ENCODE measurements at regions not wholly inside any gene's neighbourhood (a gene's known extent, or its start where the extent isn't known, plus 50 kb on each side); places are given as distances from the start of the nearest gene placed in this dataset.

- Histone ChIP-seq H3K4me1 (no peaks in the 10 kb centered on the region), H3K9me3 (no peaks in the 10 kb centered on the region), H3K27ac (no peak overlapping the region), H3K36me3 (replicated peaks in 1 of 2; ENCODE audit: insufficient read depth in 1 of 2, low read depth in 2 of 2) (no peaks in the 10 kb centered on the region), H3K4me3 (no peak overlapping the region), H3K27me3 (no peaks in the 10 kb centered on the region)
- 91 to 92% methylated on average over 3 of the region's 3 CpGs for WGBS, 2 donors
- ATAC-seq, result no peak
- no peak for TF ChIP-seq CTCF (IDR thresholded peaks at IDR 0.05)
- DNase-seq, result no peak
- intact Hi-C loops (cut with DNase I), result no loop called here
Measured at GRCh38 chr3:107949394-107949970, 141.3 kb downstream of the CD47 start.

GRCh38 chr3:107947203-107947602 lies 143.6 kb downstream of the CD47 start:
- no peak for ATAC-seq
- Histone ChIP-seq H3K27ac (no peak overlapping the region), H3K27me3 (no peaks in the 10 kb centered on the region), H3K9me3 (no peaks in the 10 kb centered on the region), H3K36me3 (replicated peaks in 1 of 2; ENCODE audit: insufficient read depth in 1 of 2, low read depth in 2 of 2) (no peaks in the 10 kb centered on the region), H3K4me1 (no peaks in the 10 kb centered on the region), H3K4me3 (no peak overlapping the region)
- no peak for TF ChIP-seq POLR2A (IDR thresholded peaks at IDR 0.05)
- TF ChIP-seq CTCF (IDR thresholded peaks at IDR 0.05), result no peak
- intact Hi-C loops (cut with DNase I), result no loop called here
- DNase-seq, result no peak

GRCh38 chr3:107946700-107947099 lies 144.1 kb downstream of the CD47 start:
- no peak for ATAC-seq
- 84 to 86% methylated on average over 1 of the region's 1 CpG for WGBS, 2 donors
- intact Hi-C loops (cut with DNase I), result no loop called here

GRCh38 chr3:107945417-107946094 lies 145.3 kb downstream of the CD47 start:
- H3K4me3 ChIP-seq, result no peak overlapping the region
- DNase-seq (no peak), ATAC-seq (no peak)
- no peaks in the 10 kb centered on the region for H3K27me3 ChIP-seq
- intact Hi-C loops (cut with DNase I), result no loop called here
- no peaks in the 10 kb centered on the region for H3K36me3 ChIP-seq (replicated peaks in 1 of 2; ENCODE audit: insufficient read depth in 1 of 2, low read depth in 2 of 2)
- H3K27ac ChIP-seq, result no peak overlapping the region
- no peaks in the 10 kb centered on the region for H3K9me3 ChIP-seq
- TF ChIP-seq POLR2A (IDR thresholded peaks at IDR 0.05) (no peak), CTCF (IDR thresholded peaks at IDR 0.05) (no peak)
- no peaks in the 10 kb centered on the region for H3K4me1 ChIP-seq
- WGBS, 2 donors, result 68 to 76% methylated on average over 1 of the region's 1 CpG

More at GRCh38 chr3:107946700-107947099, 144.1 kb downstream of the CD47 start:
- TF ChIP-seq POLR2A (IDR thresholded peaks at IDR 0.05), result no peak
- no peak for TF ChIP-seq CTCF (IDR thresholded peaks at IDR 0.05)
- Histone ChIP-seq H3K27me3 (no peaks in the 10 kb centered on the region), H3K4me3 (no peak overlapping the region), H3K9me3 (no peaks in the 10 kb centered on the region), H3K36me3 (replicated peaks in 1 of 2; ENCODE audit: insufficient read depth in 1 of 2, low read depth in 2 of 2) (no peaks in the 10 kb centered on the region), H3K4me1 (no peaks in the 10 kb centered on the region), H3K27ac (no peak overlapping the region)
- no peak for DNase-seq

Measured in body of pancreas (tissue), 4 donors.